Neuronal stem cell (in vitro differentiated cells): ENCODE measurements at regions not wholly inside any gene's neighbourhood (a gene's known extent, or its start where the extent isn't known, plus 50 kb on each side); places are given as distances from the start of the nearest gene placed in this dataset.

Experiments used
- DNase-seq: peaks from one replicate; pipeline ENCODE4 v3.0.0-alpha.2; 2013; ENCODE audit warnings: low spot score
- H2AFZ ChIP-seq: one replicate; pipeline ENCODE4 v1.6.1; 2013; ENCODE audit warnings: mild to moderate bottlenecking, low read length, inconsistent platforms
- H2AK5ac ChIP-seq: 2 replicates; pipeline ENCODE4 v1.6.1; 2013; ENCODE audit warnings: low read depth, mild to moderate bottlenecking, inconsistent platforms, low read length, moderate library complexity, mixed read lengths
- H2BK120ac ChIP-seq: 2 replicates; pipeline ENCODE4 v1.6.1; 2013; ENCODE audit warnings: low read depth, mild to moderate bottlenecking, inconsistent platforms, low read length, moderate library complexity, mixed read lengths
- H2BK12ac ChIP-seq: one replicate; pipeline ENCODE4 v1.6.1; 2013; ENCODE audit warnings: low read length, inconsistent platforms
- H2BK15ac ChIP-seq: 2 replicates; pipeline ENCODE4 v1.6.1; 2013; ENCODE audit warnings: mild to moderate bottlenecking, low read length, inconsistent platforms, mixed read lengths
- H2BK5ac ChIP-seq: one replicate; pipeline ENCODE4 v1.6.1; 2013; ENCODE audit warnings: inconsistent platforms, mild to moderate bottlenecking, low read length, moderate library complexity
- H3K14ac ChIP-seq: one replicate; pipeline ENCODE4 v1.6.1; 2013; ENCODE audit warnings: low read length, inconsistent platforms
- H3K18ac ChIP-seq: 2 replicates; pipeline ENCODE4 v1.6.1; 2013; ENCODE audit warnings: low read length, inconsistent platforms
- H3K23ac ChIP-seq: 2 replicates; pipeline ENCODE4 v1.6.1; 2013; ENCODE audit warnings: low read depth, mild to moderate bottlenecking, mixed read lengths, low read length, inconsistent platforms; ENCODE audit not compliant: poor library complexity
- H3K27ac ChIP-seq: replicated peaks from 3 replicates; pipeline ENCODE4 v1.5.1; 2013; ENCODE audit warnings: low read length, inconsistent platforms
- H3K27me3 ChIP-seq, 3 experiments: 2 replicates each; pipeline ENCODE4 v1.6.1; 2013; ENCODE audit warnings: low read length in 3 of 3, mild to moderate bottlenecking in 2 of 3, inconsistent platforms in 1 of 3, low read depth in 1 of 3, mixed read lengths in 1 of 3, moderate library complexity in 1 of 3; ENCODE audit not compliant: control insufficient read depth in 3 of 3, insufficient read depth in 3 of 3
- H3K36me3 ChIP-seq, 2 donors: replicated peaks in 1 of 2; 2 replicates each; pipeline ENCODE4 v1.6.1; 2013; ENCODE audit warnings: low read length in 2 of 2; ENCODE audit not compliant: control insufficient read depth in 2 of 2, insufficient read depth in 2 of 2
- H3K4ac ChIP-seq: 2 replicates; pipeline ENCODE4 v1.6.1; 2013; ENCODE audit warnings: inconsistent platforms, mild to moderate bottlenecking, low read length, moderate library complexity
- H3K4me1 ChIP-seq, 2 donors: 1 replicate in 1 of 2; 2 replicates in 1 of 2; pipeline ENCODE4 v1.6.1; 2013; ENCODE audit warnings: low read length in 2 of 2, low read depth in 1 of 2; ENCODE audit not compliant: control insufficient read depth in 2 of 2, insufficient read depth in 1 of 2
- H3K4me2 ChIP-seq: one replicate; pipeline ENCODE4 v1.6.1; 2013; ENCODE audit warnings: mild to moderate bottlenecking, low read length, inconsistent platforms; ENCODE audit not compliant: insufficient read depth, poor library complexity, severe bottlenecking
- H3K4me3 ChIP-seq, 2 donors: 2 replicates each; pipeline ENCODE4 v1.5.1; 2013; ENCODE audit warnings: low read length in 2 of 2, mild to moderate bottlenecking in 2 of 2, inconsistent platforms in 1 of 2, moderate library complexity in 1 of 2
- H3K79me1 ChIP-seq: one replicate; pipeline ENCODE4 v1.6.1; 2013; ENCODE audit warnings: low read depth, mild to moderate bottlenecking, inconsistent platforms, low read length, moderate library complexity
- H3K9ac ChIP-seq: one replicate; pipeline ENCODE4 v1.6.1; 2013; ENCODE audit warnings: mild to moderate bottlenecking, low read depth, low read length, inconsistent platforms; ENCODE audit not compliant: poor library complexity
- H3K9me3 ChIP-seq, 2 donors: replicated peaks in 1 of 2; 2 replicates each; pipeline versions ENCODE3 to v1.6.1; 2013; ENCODE audit warnings: low read length in 2 of 2, mild to moderate bottlenecking in 2 of 2, inconsistent platforms in 1 of 2, low read depth in 1 of 2, mixed read lengths in 1 of 2, moderate library complexity in 1 of 2; ENCODE audit not compliant: control insufficient read depth in 2 of 2, insufficient read depth in 1 of 2
- H4K8ac ChIP-seq: one replicate; pipeline ENCODE4 v1.6.1; 2013; ENCODE audit warnings: low read depth, mild to moderate bottlenecking, inconsistent platforms, low read length, moderate library complexity
- H4K91ac ChIP-seq: one replicate; pipeline ENCODE4 v1.6.1; 2013; ENCODE audit warnings: low read length, low read depth, mild to moderate bottlenecking, inconsistent platforms; ENCODE audit not compliant: poor library complexity
- WGBS, 2 donors: extraction: QIAGEN DNeasy Blood & Tissue Kit; methylation state at CpG; one replicate each; pipeline ENCODE4 v1.1.7; 2013; ENCODE audit warnings: missing lambda C conversion rate in 2 of 2, mixed read lengths in 1 of 2; ENCODE audit not compliant: insufficient read length in 2 of 2, insufficient replicate concordance in 1 of 2; ENCODE audit errors: extremely low coverage in 2 of 2; 5-methylcytosine and 5-hydroxymethylcytosine counted together

- Histone ChIP-seq H4K91ac (no peak overlapping the region), H3K14ac (no peak overlapping the region), H4K8ac (no peak overlapping the region), H3K23ac (no peak overlapping the region), H3K79me1 (no peaks in the 10 kb centered on the region), H3K36me3 (no peaks in the 10 kb centered on the region), H3K4me3 (no peak overlapping the region), H2BK120ac (no peak overlapping the region), H3K18ac (no peak overlapping the region), H3K4me2 (peak overlapping the region; percentile 37), H2BK15ac (no peak overlapping the region), H2BK5ac (no peak overlapping the region), H3K9ac (no peak overlapping the region), H2AK5ac (no peak overlapping the region), H2BK12ac (no peak overlapping the region), H3K4ac (no peak overlapping the region), H3K9me3 (peaks cover 0 to 11% of the 10 kb centered on the region in 2 donors), H2AFZ (peak overlapping the region; percentile 88), H3K27ac (no peak overlapping the region), H3K4me1 (peaks cover 3 to 15% of the 10 kb centered on the region in 2 donors), H3K27me3 (no peaks in the 10 kb centered on the region)
- DNase-seq = peak; percentile 74
- WGBS, 2 donors = no CpG with 5 or more reads among the region's 31 CpGs
These were observed 262.3 kb downstream of the TBC1D4 start for GRCh38 chr13:75219479-75220237.

GRCh38 chr13:75217949-75218348, 264.0 kb downstream of the TBC1D4 start:
- Histone ChIP-seq H2BK15ac (no peak overlapping the region), H3K27me3 (no peaks in the 10 kb centered on the region), H3K4ac (no peak overlapping the region), H3K4me1 (peaks cover 3 to 15% of the 10 kb centered on the region in 2 donors), H3K14ac (no peak overlapping the region), H3K9ac (no peak overlapping the region), H3K18ac (no peak overlapping the region), H2BK12ac (no peak overlapping the region), H3K27ac (no peak overlapping the region), H3K4me2 (no peak overlapping the region), H2AK5ac (no peak overlapping the region), H2AFZ (peak overlapping the region; percentile 3), H3K23ac (no peak overlapping the region), H3K9me3 (peaks cover 2 to 4% of the 10 kb centered on the region in 2 donors), H2BK120ac (no peak overlapping the region), H3K4me3 (no peak overlapping the region), H3K36me3 (no peaks in the 10 kb centered on the region), H2BK5ac (no peak overlapping the region), H3K79me1 (no peaks in the 10 kb centered on the region), H4K91ac (no peak overlapping the region), H4K8ac (no peak overlapping the region)
- WGBS, 2 donors = no CpG with 5 or more reads among the region's 1 CpG
- DNase-seq = peak; percentile 26

GRCh38 chr13:75216038-75216437, 265.9 kb downstream of the TBC1D4 start:
- no peak overlapping the region for H3K9ac ChIP-seq
- H3K4me1 ChIP-seq = peaks cover 3 to 15% of the 10 kb centered on the region in 2 donors
- H3K27ac ChIP-seq = no peak overlapping the region
- no peak overlapping the region for H2BK15ac ChIP-seq
- H3K4me3 ChIP-seq = no peak overlapping the region
- H3K14ac ChIP-seq = no peak overlapping the region
- no peaks in the 10 kb centered on the region for H3K27me3 ChIP-seq
- no peak overlapping the region for H2BK120ac ChIP-seq
- H3K79me1 ChIP-seq = no peaks in the 10 kb centered on the region
- DNase-seq = no peak
- no peak overlapping the region for H2BK5ac ChIP-seq
- peaks cover 2 to 4% of the 10 kb centered on the region in 2 donors for H3K9me3 ChIP-seq
- no peak overlapping the region for H4K8ac ChIP-seq
- H2AK5ac ChIP-seq = no peak overlapping the region
- H3K36me3 ChIP-seq = no peaks in the 10 kb centered on the region
- no CpG with 5 or more reads among the region's 7 CpGs for WGBS, 2 donors
- H4K91ac ChIP-seq = no peak overlapping the region
- no peak overlapping the region for H3K4me2 ChIP-seq
- H2BK12ac ChIP-seq = no peak overlapping the region
- no peak overlapping the region for H3K23ac ChIP-seq
- H3K4ac ChIP-seq = no peak overlapping the region
- peak overlapping the region; percentile 52 for H2AFZ ChIP-seq
- H3K18ac ChIP-seq = no peak overlapping the region

GRCh38 chr13:75214846-75215245, 267.1 kb downstream of the TBC1D4 start:
- no peak overlapping the region for H4K8ac ChIP-seq
- H3K4me3 ChIP-seq = no peak overlapping the region
- WGBS, 2 donors = no CpG with 5 or more reads among the region's 2 CpGs
- H3K4ac ChIP-seq = no peak overlapping the region
- H3K18ac ChIP-seq = no peak overlapping the region
- no peak overlapping the region for H3K14ac ChIP-seq
- no peaks in the 10 kb centered on the region for H3K79me1 ChIP-seq
- no peak overlapping the region for H4K91ac ChIP-seq
- H3K27me3 ChIP-seq = no peaks in the 10 kb centered on the region
- H3K23ac ChIP-seq = no peak overlapping the region
- no peak overlapping the region for H2BK12ac ChIP-seq
- H2AFZ ChIP-seq = no peak overlapping the region
- H2BK5ac ChIP-seq = no peak overlapping the region
- no peak for DNase-seq
- no peaks in the 10 kb centered on the region for H3K36me3 ChIP-seq
- H3K27ac ChIP-seq = no peak overlapping the region
- peaks cover 3 to 12% of the 10 kb centered on the region in 2 donors for H3K4me1 ChIP-seq
- H3K9ac ChIP-seq = no peak overlapping the region
- no peak overlapping the region for H2BK15ac ChIP-seq
- H2BK120ac ChIP-seq = no peak overlapping the region
- peaks cover 2 to 11% of the 10 kb centered on the region in 2 donors for H3K9me3 ChIP-seq
- no peak overlapping the region for H2AK5ac ChIP-seq
- H3K4me2 ChIP-seq = no peak overlapping the region
